Fibroblast of villous mesenchyme (primary cell): ENCODE measurements at regions not wholly inside any gene's neighbourhood (a gene's known extent, or its start where the extent isn't known, plus 50 kb on each side); places are given as distances from the start of the nearest gene placed in this dataset.

Source experiments
- DNase-seq: peaks from one replicate; pipeline ENCODE4 v3.0.0-alpha.2; 2010; ENCODE audit warnings: low read depth
- H3K4me3 ChIP-seq: 2 replicates; pipeline ENCODE4 v1.5.1; 2011; ENCODE audit warnings: low read depth, mild to moderate bottlenecking, low read length
- TF ChIP-seq, protein P1 (sequence below): IDR thresholded peaks from 2 replicates; pipeline ENCODE4 v1.5.1; 2012; ENCODE audit warnings: low read depth, mild to moderate bottlenecking, low read length; ENCODE audit not compliant: insufficient read depth

DNA sequence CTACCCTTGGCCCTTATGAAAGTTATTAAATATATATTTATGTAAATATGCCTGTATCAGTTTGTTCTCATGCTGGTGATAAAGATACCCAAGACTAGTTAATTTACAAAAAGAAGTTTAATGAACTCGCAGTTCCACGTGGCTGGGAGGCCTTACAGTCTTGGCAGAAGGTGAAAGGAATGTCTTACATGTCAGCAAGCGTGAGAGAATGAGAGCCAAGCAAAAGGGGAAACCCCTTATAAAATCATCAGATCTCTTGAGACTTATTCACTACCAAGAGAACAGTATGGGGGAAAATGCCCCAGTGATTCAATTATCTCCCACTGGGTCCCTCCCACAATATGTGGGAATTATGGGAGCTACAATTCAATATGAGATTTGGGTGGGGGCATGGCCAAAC lies 506.0 kb upstream of the ATXN8OS start:
- no peak overlapping the region for H3K4me3 ChIP-seq
- TF ChIP-seq, protein P1, sequence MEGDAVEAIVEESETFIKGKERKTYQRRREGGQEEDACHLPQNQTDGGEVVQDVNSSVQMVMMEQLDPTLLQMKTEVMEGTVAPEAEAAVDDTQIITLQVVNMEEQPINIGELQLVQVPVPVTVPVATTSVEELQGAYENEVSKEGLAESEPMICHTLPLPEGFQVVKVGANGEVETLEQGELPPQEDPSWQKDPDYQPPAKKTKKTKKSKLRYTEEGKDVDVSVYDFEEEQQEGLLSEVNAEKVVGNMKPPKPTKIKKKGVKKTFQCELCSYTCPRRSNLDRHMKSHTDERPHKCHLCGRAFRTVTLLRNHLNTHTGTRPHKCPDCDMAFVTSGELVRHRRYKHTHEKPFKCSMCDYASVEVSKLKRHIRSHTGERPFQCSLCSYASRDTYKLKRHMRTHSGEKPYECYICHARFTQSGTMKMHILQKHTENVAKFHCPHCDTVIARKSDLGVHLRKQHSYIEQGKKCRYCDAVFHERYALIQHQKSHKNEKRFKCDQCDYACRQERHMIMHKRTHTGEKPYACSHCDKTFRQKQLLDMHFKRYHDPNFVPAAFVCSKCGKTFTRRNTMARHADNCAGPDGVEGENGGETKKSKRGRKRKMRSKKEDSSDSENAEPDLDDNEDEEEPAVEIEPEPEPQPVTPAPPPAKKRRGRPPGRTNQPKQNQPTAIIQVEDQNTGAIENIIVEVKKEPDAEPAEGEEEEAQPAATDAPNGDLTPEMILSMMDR: no peak
- no peak for DNase-seq

DNA sequence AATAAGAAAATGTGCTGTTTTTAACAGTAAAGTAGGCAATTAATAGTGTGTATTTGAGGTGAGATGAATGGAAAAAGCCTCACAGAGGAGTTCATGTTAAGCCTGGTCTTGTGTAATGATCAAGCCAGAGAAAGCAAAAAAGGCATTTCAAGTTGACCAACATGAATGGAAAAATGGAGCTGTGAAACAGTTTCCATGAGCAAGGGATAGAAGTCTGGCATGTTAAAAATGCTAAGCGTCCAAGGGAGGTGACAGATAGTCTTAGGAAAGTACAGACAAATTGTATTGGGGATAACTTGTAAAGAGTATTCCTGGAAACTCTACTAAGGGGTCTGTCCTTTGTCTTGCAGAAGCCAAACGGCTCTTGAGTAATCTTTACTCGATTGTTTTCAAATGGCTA lies 506.8 kb upstream of the ATXN8OS start:
- no peak for DNase-seq
- H3K4me3 ChIP-seq: no peak overlapping the region
- TF ChIP-seq, protein P1: no peak

DNA sequence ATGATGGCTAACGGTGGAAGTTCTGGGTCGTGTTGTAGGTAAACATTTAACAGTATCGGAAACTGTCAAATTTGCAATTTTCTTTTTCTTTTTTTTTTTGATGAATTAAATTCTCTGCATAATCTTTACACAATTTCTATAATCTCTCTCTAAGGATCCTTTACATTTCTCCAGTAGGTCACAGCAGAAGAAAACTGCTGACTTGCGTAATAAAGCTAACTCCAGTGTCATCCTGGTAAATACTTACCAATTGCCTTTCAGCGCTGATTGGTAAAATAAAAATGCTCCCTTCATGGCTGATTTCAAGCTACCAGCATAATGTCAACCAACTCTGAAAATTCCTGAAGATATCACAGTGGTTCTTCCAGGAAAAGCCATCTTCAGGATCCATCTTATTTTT lies 510.5 kb upstream of the ATXN8OS start:
- DNase-seq: no peak
- TF ChIP-seq, protein P1: no peak
- H3K4me3 ChIP-seq: no peak overlapping the region

DNA sequence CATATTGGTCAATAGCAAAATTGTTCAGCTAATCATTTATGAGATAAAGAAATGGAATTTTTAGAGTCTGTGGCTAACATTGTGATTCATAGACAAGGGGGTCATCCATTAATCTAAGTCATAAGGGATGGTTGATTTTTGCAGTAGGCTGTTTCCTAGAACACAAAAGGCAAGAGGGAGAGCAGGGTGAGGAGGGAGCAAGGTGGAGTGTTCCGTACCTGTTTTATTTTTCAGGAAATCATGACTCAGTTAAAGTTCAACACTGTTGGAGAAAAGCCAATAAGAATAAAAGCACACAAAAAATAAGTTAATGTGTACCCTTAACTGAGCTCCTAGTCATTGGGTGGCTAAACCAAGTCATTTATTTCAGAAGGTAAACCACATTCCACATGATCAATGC lies 512.4 kb upstream of the ATXN8OS start:
- TF ChIP-seq, protein P1: no peak
- no peak overlapping the region for H3K4me3 ChIP-seq

DNA sequence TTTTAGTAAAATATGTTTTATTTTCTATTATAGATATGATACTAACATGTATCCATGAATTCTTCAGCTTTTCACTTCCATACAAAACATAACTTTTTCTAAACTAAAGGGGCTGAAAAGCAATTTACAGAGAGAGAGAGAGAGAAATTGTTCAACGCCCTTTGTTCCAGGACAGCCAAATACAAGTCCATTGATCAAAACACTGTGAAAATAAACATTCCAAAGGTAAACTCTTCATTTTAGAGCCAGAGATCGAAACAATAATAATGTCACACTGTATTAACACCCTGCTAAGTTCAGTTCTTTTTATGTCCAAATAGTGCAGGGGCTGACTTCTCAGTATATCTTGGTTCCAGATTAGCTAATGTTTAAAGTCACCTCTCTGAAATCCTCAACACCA lies 516.2 kb upstream of the ATXN8OS start:
- no peak overlapping the region for H3K4me3 ChIP-seq
- TF ChIP-seq, protein P1: no peak
- DNase-seq: no peak

More for the DNA sequence above, 512.4 kb upstream of the ATXN8OS start:
- DNase-seq: no peak

DNA sequence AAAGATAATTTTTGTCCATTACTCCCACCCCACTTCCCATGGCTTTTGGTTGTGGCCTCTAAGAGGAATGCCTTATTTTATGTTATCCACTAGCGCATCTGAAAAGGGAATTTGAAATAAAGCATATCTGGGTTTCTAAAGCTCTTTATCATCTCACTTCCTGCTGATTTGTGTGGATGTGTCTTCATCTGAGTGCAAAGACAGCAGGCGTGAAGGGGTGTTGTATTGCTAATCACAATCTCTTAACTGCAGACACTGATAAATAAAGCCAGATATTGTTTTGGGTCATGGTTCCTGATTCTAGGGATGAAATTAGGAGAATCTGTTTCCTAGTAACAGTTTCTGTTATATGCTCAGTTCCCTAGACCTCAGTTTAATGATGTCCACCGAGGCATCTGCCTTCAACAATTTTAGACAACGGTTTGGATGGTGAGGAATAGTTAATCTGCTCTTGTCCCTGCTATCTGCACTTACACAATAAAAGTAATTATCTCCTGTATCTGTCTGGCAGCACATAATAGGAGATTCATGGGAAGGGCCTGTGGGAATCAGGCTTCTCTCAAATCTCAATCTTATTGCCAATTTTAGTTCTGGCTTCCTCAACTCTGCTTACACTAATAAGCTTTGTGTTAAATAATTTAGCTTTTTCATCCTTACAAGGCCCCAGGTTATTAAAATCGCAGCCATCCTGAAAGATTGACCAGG lies 517.9 kb upstream of the ATXN8OS start:
- TF ChIP-seq, protein P1: no peak
- no peak for DNase-seq
- H3K4me3 ChIP-seq: no peak overlapping the region

DNA sequence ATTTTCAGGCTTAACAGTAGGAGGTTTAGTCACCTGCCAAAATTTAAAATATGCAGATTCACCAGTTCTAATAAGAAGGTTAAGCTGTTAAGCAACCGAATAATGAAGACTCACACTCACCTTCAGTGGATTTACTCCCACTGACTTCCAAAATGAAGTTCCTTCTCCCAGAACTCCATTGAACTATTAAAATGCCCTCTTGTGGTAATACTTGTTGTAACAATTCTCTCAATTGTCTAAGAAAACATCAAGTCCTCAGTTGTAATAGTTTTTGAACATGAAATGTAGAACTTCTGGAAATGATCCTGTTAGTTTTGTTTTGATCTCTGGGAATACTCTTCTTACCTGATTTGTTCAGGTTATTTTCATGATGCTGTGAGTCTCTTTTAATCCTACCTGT lies 522.0 kb upstream of the ATXN8OS start:
- TF ChIP-seq, protein P1: no peak
- DNase-seq: no peak
- no peak overlapping the region for H3K4me3 ChIP-seq
